ENCODE measurements at regions not wholly inside any gene's neighbourhood (a gene's known extent, or its start where the extent isn't known, plus 50 kb on each side); places are given as distances from the start of the nearest gene placed in this dataset.

GRCh38 chr9:108271646-108272348 lies 584.0 kb downstream of the ACTL7B start (continued):
- TF ChIP-seq ZNF18 (tag by site-specific recombination; IDR thresholded peaks at IDR 0.05), result no peak
- no peak for TF ChIP-seq ZNF266 (tag by site-specific recombination; IDR thresholded peaks at IDR 0.05; ENCODE audit: low read depth)
- peak; percentile 32; the same call in 1 of the 2 replicates for TF ChIP-seq PRDM1 (tag by site-specific recombination; IDR thresholded peaks at IDR 0.05)
- TF ChIP-seq KLF7 (tag by site-specific recombination; IDR thresholded peaks at IDR 0.05; ENCODE audit: borderline replicate concordance), result no peak
- 0 out of 2 replicates have a peak, but pooled peaks have one; percentile 17 for TF ChIP-seq ZBTB17 (tag by site-specific recombination; IDR thresholded peaks at IDR 0.05)
- no peak for TF ChIP-seq ZSCAN16 (tag by site-specific recombination; IDR thresholded peaks at IDR 0.05)
- TF ChIP-seq PRDM4 (tag by site-specific recombination; IDR thresholded peaks at IDR 0.05), result peak; percentile 72
- TF ChIP-seq ZNF561 (tag by site-specific recombination; IDR thresholded peaks at IDR 0.05; ENCODE audit: borderline replicate concordance), result peak; percentile 72; the same call in 1 of the 2 replicates
- no peak for TF ChIP-seq ZNF132 (tag by site-specific recombination; IDR thresholded peaks at IDR 0.05; ENCODE audit: borderline replicate concordance)
- no peak for TF ChIP-seq ZNF202 (tag by site-specific recombination; IDR thresholded peaks at IDR 0.05; ENCODE audit: borderline replicate concordance)
- TF ChIP-seq ZEB2 (tag by site-specific recombination; IDR thresholded peaks at IDR 0.05), result peak; percentile 77
- no peak for TF ChIP-seq SP3 (tag by site-specific recombination; IDR thresholded peaks at IDR 0.05)
- no peak for TF ChIP-seq ZNF157 (tag by site-specific recombination; IDR thresholded peaks at IDR 0.05)
- no peak for TF ChIP-seq ZNF704 (tag by site-specific recombination; IDR thresholded peaks at IDR 0.05)
- no peak; the same call in 1 of the 2 replicates for TF ChIP-seq ZSCAN30 (tag by site-specific recombination; IDR thresholded peaks at IDR 0.05)
- TF ChIP-seq ZSCAN4 (tag by site-specific recombination; IDR thresholded peaks at IDR 0.05), result no peak
- no peak for TF ChIP-seq ZNF37A (tag by site-specific recombination; IDR thresholded peaks at IDR 0.05)
- TF ChIP-seq ZNF530 (tag by site-specific recombination; IDR thresholded peaks at IDR 0.05; ENCODE audit: low read depth), result no peak
- TF ChIP-seq ZNF146 (tag by site-specific recombination; IDR thresholded peaks at IDR 0.05), result no peak
- TF ChIP-seq ZNF549 (tag by site-specific recombination; IDR thresholded peaks at IDR 0.05), result no peak
- no peak for TF ChIP-seq ZNF544 (tag by site-specific recombination; IDR thresholded peaks at IDR 0.05)
- TF ChIP-seq ZNF600 (tag by site-specific recombination; IDR thresholded peaks at IDR 0.05), result no peak
- no peak for TF ChIP-seq ZNF792 (tag by site-specific recombination; IDR thresholded peaks at IDR 0.05)
- TF ChIP-seq TSHZ1 (tag by site-specific recombination; IDR thresholded peaks at IDR 0.05; ENCODE audit: borderline replicate concordance), result 0 out of 2 replicates have a peak, but pooled peaks have one; percentile 33
- no peak for TF ChIP-seq ZNF596 (tag by site-specific recombination; IDR thresholded peaks at IDR 0.05)
